ENCODE measurements at regions not wholly inside any gene's neighbourhood (a gene's known extent, or its start where the extent isn't known, plus 50 kb on each side); places are given as distances from the start of the nearest gene placed in this dataset.

GRCh38 chr5:153350175-153350883 is 140.1 kb upstream of the GRIA1 start:
- TF ChIP-seq, protein P1, sequence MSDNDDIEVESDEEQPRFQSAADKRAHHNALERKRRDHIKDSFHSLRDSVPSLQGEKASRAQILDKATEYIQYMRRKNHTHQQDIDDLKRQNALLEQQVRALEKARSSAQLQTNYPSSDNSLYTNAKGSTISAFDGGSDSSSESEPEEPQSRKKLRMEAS (IDR thresholded peaks at IDR 0.05) = no peak
- TF ChIP-seq, protein P2, sequence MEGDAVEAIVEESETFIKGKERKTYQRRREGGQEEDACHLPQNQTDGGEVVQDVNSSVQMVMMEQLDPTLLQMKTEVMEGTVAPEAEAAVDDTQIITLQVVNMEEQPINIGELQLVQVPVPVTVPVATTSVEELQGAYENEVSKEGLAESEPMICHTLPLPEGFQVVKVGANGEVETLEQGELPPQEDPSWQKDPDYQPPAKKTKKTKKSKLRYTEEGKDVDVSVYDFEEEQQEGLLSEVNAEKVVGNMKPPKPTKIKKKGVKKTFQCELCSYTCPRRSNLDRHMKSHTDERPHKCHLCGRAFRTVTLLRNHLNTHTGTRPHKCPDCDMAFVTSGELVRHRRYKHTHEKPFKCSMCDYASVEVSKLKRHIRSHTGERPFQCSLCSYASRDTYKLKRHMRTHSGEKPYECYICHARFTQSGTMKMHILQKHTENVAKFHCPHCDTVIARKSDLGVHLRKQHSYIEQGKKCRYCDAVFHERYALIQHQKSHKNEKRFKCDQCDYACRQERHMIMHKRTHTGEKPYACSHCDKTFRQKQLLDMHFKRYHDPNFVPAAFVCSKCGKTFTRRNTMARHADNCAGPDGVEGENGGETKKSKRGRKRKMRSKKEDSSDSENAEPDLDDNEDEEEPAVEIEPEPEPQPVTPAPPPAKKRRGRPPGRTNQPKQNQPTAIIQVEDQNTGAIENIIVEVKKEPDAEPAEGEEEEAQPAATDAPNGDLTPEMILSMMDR (IDR thresholded peaks at IDR 0.05; ENCODE audit: control extremely low read depth in 1 of 3, insufficient read depth in 1 of 3, low read depth in 1 of 3, low read length in 3 of 3) = no peak
- no peak for TF ChIP-seq SRF (IDR thresholded peaks at IDR 0.05; ENCODE audit: low read depth, low read length)
- TF ChIP-seq CBX5 (IDR thresholded peaks at IDR 0.05; ENCODE audit: low read depth, low read length) = no peak
- no peak for TF ChIP-seq RBBP5 (IDR thresholded peaks at IDR 0.05; ENCODE audit: borderline replicate concordance, low read depth, low read length)
- TF ChIP-seq TAF1 (IDR thresholded peaks at IDR 0.05; ENCODE audit: low read depth, low read length) = 0 out of 2 replicates have a peak, but pooled peaks have one; percentile 24
- no peak for TF ChIP-seq RAD21 (IDR thresholded peaks at IDR 0.05 in 1 of 2, conservative IDR thresholded peaks at IDR 0.05 in 1 of 2; ENCODE audit: low read depth in 2 of 2, low read length in 2 of 2)
- no peak for TF ChIP-seq SUZ12 (IDR thresholded peaks at IDR 0.05; ENCODE audit: low read length)
- no peak for TF ChIP-seq NRF1 (IDR thresholded peaks at IDR 0.05; ENCODE audit: low read depth, low read length)
- no peak for TF ChIP-seq EZH2 (IDR thresholded peaks at IDR 0.05; ENCODE audit: low read depth, low read length, severe bottlenecking)
